Hepatocyte (in vitro differentiated cells): ENCODE measurements at regions not wholly inside any gene's neighbourhood (a gene's known extent, or its start where the extent isn't known, plus 50 kb on each side); places are given as distances from the start of the nearest gene placed in this dataset.
"Not testable (repeated sequence)": the region's sequence is repeated elsewhere in the genome, so short reads cannot be mapped to it uniquely, and the experiment has no call there.

Experiments
- CTCF ChIP-seq: fragments of 200-600 bp; sonication (generic); IDR thresholded peaks from 2 replicates; pipeline ENCODE4 v1.5.1; 2016; ENCODE audit warnings: antibody characterized with exemption, mild to moderate bottlenecking; ENCODE audit not compliant: poor library complexity
- EZH2 ChIP-seq: fragments of 200-600 bp; sonication (generic); IDR thresholded peaks from 2 replicates; pipeline ENCODE4 v1.6.1; 2016; ENCODE audit warnings: antibody characterized with exemption, mild to moderate bottlenecking, borderline replicate concordance
- EZH2phosphoT487 ChIP-seq: fragments of 200-600 bp; sonication (generic); IDR thresholded peaks from one replicate; pipeline ENCODE4 v1.6.1; 2018; ENCODE audit warnings: antibody characterized with exemption, mild to moderate bottlenecking, low read depth, moderate library complexity; ENCODE audit not compliant: unreplicated experiment, severe bottlenecking

DNA sequence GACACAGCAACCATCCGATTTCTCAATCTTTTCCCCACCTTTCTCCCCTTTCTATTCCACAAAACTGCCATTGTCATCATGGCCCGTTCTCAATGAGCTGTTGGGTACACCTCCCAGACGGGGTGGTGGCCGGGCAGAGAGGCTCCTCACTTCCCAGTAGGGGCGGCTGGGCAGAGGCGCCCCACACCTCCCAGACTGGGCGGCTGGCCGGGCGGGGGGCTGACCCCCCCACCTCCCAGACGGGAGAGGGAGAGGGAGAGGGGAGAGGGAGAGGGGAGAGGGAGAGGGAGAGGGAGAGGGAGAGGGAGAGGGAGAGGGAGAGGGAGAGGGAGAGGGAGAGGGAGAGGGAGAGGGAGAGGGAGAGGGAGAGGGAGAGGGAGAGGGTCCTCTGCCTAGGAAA, 91.9 kb upstream of the NXPH2 start:
- not testable (repeated sequence) for TF ChIP-seq CTCF, EZH2phosphoT487, EZH2
